Neural cell (in vitro differentiated cells): ENCODE measurements at regions not wholly inside any gene's neighbourhood (a gene's known extent, or its start where the extent isn't known, plus 50 kb on each side); places are given as distances from the start of the nearest gene placed in this dataset.

Experiments
- H2AFZ ChIP-seq: fragments of 200-600, 300-800 bp; sonication (generic), shearing (Covaris generic); 2 replicates; pipeline ENCODE4 v1.6.0; 2014; ENCODE audit warnings: low read depth, mild to moderate bottlenecking, antibody characterized with exemption, low read length, moderate library complexity
- H3F3A ChIP-seq: fragments of 200-600 bp; shearing (Covaris generic); 2 replicates; pipeline ENCODE4 v1.6.1; 2016; ENCODE audit warnings: mild to moderate bottlenecking, moderate library complexity, mixed read lengths, antibody characterized with exemption, low read length; ENCODE audit not compliant: insufficient read depth, poor library complexity, severe bottlenecking
- H3K27ac ChIP-seq: fragments of 200-600, 300-800 bp; sonication (generic), shearing (Covaris generic); 2 replicates; pipeline ENCODE4 v1.5.1; 2014; ENCODE audit warnings: mild to moderate bottlenecking, low read length, moderate library complexity
- H3K27me3 ChIP-seq: fragments of 300-800, 200-600 bp; sonication (generic), shearing (Covaris generic); 2 replicates; pipeline ENCODE4 v1.6.0; 2014; ENCODE audit warnings: mild to moderate bottlenecking, low read depth, low read length, moderate library complexity; ENCODE audit not compliant: insufficient read depth
- H3K36me3 ChIP-seq: fragments of 300-800, 200-600 bp; sonication (generic), shearing (Covaris generic); 2 replicates; pipeline ENCODE4 v1.5.1; 2014; ENCODE audit warnings: mild to moderate bottlenecking, antibody characterized with exemption, low read length, moderate library complexity; ENCODE audit not compliant: insufficient read depth
- H3K4me2 ChIP-seq: fragments of 300-800, 200-600 bp; sonication (generic), shearing (Covaris generic); 2 replicates; pipeline ENCODE4 v1.6.0; 2014; ENCODE audit warnings: mild to moderate bottlenecking, low read length
- H3K4me3 ChIP-seq: fragments of 300-800, 200-600 bp; sonication (generic), shearing (Covaris generic); 2 replicates; pipeline ENCODE4 v1.5.1; 2014; ENCODE audit warnings: mild to moderate bottlenecking, low read length, moderate library complexity
- H3K79me2 ChIP-seq: fragments of 200-600 bp; shearing (Covaris generic); replicated peaks from 2 replicates; pipeline ENCODE4 v1.6.0; 2014; ENCODE audit warnings: mild to moderate bottlenecking, low read length, moderate library complexity; ENCODE audit not compliant: insufficient read depth
- H3K9ac ChIP-seq: fragments of 300-800, 200-600 bp; sonication (generic), shearing (Covaris generic); 2 replicates; pipeline ENCODE4 v1.6.1; 2016; ENCODE audit warnings: mild to moderate bottlenecking, low read length, mixed read lengths
- H3K9me2 ChIP-seq: fragments of 200-600 bp; shearing (Covaris generic); 2 replicates; pipeline ENCODE4 v1.6.1; 2016; ENCODE audit warnings: mild to moderate bottlenecking, low read length, mixed read lengths; ENCODE audit not compliant: insufficient read depth
- H3K9me3 ChIP-seq: fragments of 200-600, 300-800 bp; sonication (generic), shearing (Covaris generic); 2 replicates; pipeline ENCODE4 v1.6.1; 2016; ENCODE audit warnings: mild to moderate bottlenecking, mixed run types, low read length, moderate library complexity, mixed read lengths
- H4K20me1 ChIP-seq: fragments of 200-600 bp; shearing (Covaris generic); 2 replicates; pipeline ENCODE4 v1.6.1; 2016; ENCODE audit warnings: mild to moderate bottlenecking, mixed run types; ENCODE audit not compliant: insufficient read depth
- CTCF ChIP-seq: fragments of 450-650 bp; IDR thresholded peaks from 2 replicates; pipeline ENCODE4 v1.5.1; 2014; ENCODE audit warnings: antibody characterized with exemption, mild to moderate bottlenecking, moderate library complexity; ENCODE audit not compliant: poor library complexity, severe bottlenecking
- EP300 ChIP-seq: fragments of 450-650 bp; conservative IDR thresholded peaks from 2 replicates; pipeline ENCODE4 v1.6.1; 2014; ENCODE audit warnings: antibody characterized with exemption, mild to moderate bottlenecking, moderate library complexity; ENCODE audit not compliant: poor library complexity, severe bottlenecking
- EZH2 ChIP-seq: fragments of 200-600, 300-800 bp; shearing (Covaris generic), sonication (generic); IDR thresholded peaks from 2 replicates; pipeline ENCODE4 v1.6.1; 2014; ENCODE audit warnings: antibody characterized with exemption, low read length, borderline replicate concordance, mild to moderate bottlenecking; ENCODE audit not compliant: insufficient read depth, poor library complexity, severe bottlenecking
- MXI1 ChIP-seq: fragments of 450-650 bp; conservative IDR thresholded peaks from 2 replicates; pipeline ENCODE4 v1.6.1; 2014; ENCODE audit warnings: antibody characterized with exemption, mild to moderate bottlenecking; ENCODE audit not compliant: poor library complexity, severe bottlenecking
- POLR2AphosphoS5 ChIP-seq: IDR thresholded peaks from 2 replicates; pipeline ENCODE4 v1.6.1; 2012
- RAD21 ChIP-seq: fragments of 450-650 bp; conservative IDR thresholded peaks from 2 replicates; pipeline ENCODE4 v1.6.1; 2014; ENCODE audit warnings: antibody characterized with exemption, mild to moderate bottlenecking, moderate library complexity
- SMC3 ChIP-seq: fragments of 450-650 bp; conservative IDR thresholded peaks from 2 replicates; pipeline ENCODE4 v1.6.1; 2014; ENCODE audit warnings: antibody characterized with exemption, mild to moderate bottlenecking, moderate library complexity; ENCODE audit not compliant: poor library complexity
- TAF1 ChIP-seq: IDR thresholded peaks from 2 replicates; pipeline ENCODE4 v1.6.1; 2012; ENCODE audit warnings: low read depth
- TF ChIP-seq, protein P1 (sequence below): IDR thresholded peaks from 2 replicates; pipeline ENCODE4 v1.6.1; 2012; ENCODE audit warnings: borderline replicate concordance

GRCh38 chr11:91835051-91835560 is 389.5 kb upstream of the FAT3 start:
- Histone ChIP-seq H3K27ac (no peak overlapping the region), H3K36me3 (no peaks in the 10 kb centered on the region), H3F3A (no peaks in the 10 kb centered on the region), H4K20me1 (no peaks in the 10 kb centered on the region), H3K9me3 (peaks cover 4% of the 10 kb centered on the region), H3K4me2 (no peak overlapping the region), H3K9me2 (no peaks in the 10 kb centered on the region), H3K27me3 (no peaks in the 10 kb centered on the region), H2AFZ (no peak overlapping the region), H3K9ac (no peak overlapping the region), H3K79me2 (no peaks in the 10 kb centered on the region), H3K4me3 (no peak overlapping the region)
- TF ChIP-seq CTCF: no peak
- no peak for TF ChIP-seq POLR2AphosphoS5
- no peak for TF ChIP-seq TAF1
- TF ChIP-seq MXI1: no peak
- TF ChIP-seq RAD21: no peak
- no peak for TF ChIP-seq SMC3
- no peak for TF ChIP-seq EP300
- TF ChIP-seq, protein P1, sequence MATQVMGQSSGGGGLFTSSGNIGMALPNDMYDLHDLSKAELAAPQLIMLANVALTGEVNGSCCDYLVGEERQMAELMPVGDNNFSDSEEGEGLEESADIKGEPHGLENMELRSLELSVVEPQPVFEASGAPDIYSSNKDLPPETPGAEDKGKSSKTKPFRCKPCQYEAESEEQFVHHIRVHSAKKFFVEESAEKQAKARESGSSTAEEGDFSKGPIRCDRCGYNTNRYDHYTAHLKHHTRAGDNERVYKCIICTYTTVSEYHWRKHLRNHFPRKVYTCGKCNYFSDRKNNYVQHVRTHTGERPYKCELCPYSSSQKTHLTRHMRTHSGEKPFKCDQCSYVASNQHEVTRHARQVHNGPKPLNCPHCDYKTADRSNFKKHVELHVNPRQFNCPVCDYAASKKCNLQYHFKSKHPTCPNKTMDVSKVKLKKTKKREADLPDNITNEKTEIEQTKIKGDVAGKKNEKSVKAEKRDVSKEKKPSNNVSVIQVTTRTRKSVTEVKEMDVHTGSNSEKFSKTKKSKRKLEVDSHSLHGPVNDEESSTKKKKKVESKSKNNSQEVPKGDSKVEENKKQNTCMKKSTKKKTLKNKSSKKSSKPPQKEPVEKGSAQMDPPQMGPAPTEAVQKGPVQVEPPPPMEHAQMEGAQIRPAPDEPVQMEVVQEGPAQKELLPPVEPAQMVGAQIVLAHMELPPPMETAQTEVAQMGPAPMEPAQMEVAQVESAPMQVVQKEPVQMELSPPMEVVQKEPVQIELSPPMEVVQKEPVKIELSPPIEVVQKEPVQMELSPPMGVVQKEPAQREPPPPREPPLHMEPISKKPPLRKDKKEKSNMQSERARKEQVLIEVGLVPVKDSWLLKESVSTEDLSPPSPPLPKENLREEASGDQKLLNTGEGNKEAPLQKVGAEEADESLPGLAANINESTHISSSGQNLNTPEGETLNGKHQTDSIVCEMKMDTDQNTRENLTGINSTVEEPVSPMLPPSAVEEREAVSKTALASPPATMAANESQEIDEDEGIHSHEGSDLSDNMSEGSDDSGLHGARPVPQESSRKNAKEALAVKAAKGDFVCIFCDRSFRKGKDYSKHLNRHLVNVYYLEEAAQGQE: no peak
- no peak for TF ChIP-seq EZH2

DNA sequence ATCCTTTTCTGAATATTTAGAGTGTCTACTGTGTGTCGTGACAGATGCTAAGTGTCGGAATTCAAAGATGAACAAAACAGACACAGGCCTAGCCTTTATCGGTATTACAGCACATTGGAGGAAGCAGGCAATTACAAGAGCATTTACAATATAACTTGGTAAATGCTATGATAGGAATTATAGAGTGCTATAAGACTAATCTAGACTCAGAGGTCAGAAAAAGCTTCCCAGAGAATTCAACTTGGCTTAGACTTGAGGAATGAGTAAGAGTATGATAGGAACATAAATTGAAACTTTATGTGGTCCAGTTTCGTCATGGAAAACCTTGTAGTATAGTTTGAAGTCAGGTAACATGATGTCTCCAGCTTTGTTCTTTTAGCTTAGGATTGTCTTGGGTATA is 395.7 kb upstream of the FAT3 start:
- Histone ChIP-seq H3K27me3 (no peaks in the 10 kb centered on the region), H4K20me1 (no peaks in the 10 kb centered on the region), H3K4me3 (no peak overlapping the region), H2AFZ (no peak overlapping the region), H3F3A (no peaks in the 10 kb centered on the region), H3K36me3 (no peaks in the 10 kb centered on the region), H3K9me3 (peaks cover under 1% of the 10 kb centered on the region), H3K27ac (no peak overlapping the region), H3K79me2 (no peaks in the 10 kb centered on the region), H3K9ac (no peak overlapping the region), H3K9me2 (no peaks in the 10 kb centered on the region), H3K4me2 (no peak overlapping the region)
- TF ChIP-seq, protein P1: no peak
- TF ChIP-seq SMC3 (no peak), RAD21 (no peak), EP300 (no peak), POLR2AphosphoS5 (no peak), CTCF (no peak), MXI1 (no peak), TAF1 (no peak), EZH2 (no peak)
